ENCODE measurements at regions not wholly inside any gene's neighbourhood (a gene's known extent, or its start where the extent isn't known, plus 50 kb on each side); places are given as distances from the start of the nearest gene placed in this dataset.
"Not testable (repeated sequence)": the region's sequence is repeated elsewhere in the genome, so short reads cannot be mapped to it uniquely, and the experiment has no call there.

GRCh38 chr21:27954543-27955165 lies 987.8 kb upstream of the ADAMTS5 start:
- in situ Hi-C loops (cut with MboI; ENCODE audit: low sequenced_read_pairs, unreplicated experiment): no loop called here
- no peak for DNase-seq (ENCODE audit: low spot score)
- no peak for TF ChIP-seq CTCF (IDR thresholded peaks at IDR 0.05; ENCODE audit: borderline replicate concordance, control extremely low read depth, extremely low read depth, insufficient read depth, missing control alignments)

- in situ Hi-C loops (cut with MboI; ENCODE audit: low sequenced_read_pairs, unreplicated experiment): no loop called here
- no peak for TF ChIP-seq CTCF (IDR thresholded peaks at IDR 0.05; ENCODE audit: borderline replicate concordance, control extremely low read depth, extremely low read depth, insufficient read depth, missing control alignments)
- no peak for DNase-seq (ENCODE audit: low spot score)
These were observed 986.6 kb upstream of the ADAMTS5 start for GRCh38 chr21:27953340-27954045.

- in situ Hi-C loops (cut with MboI; ENCODE audit: low sequenced_read_pairs, unreplicated experiment); DNase-seq (ENCODE audit: low spot score): not testable (repeated sequence)
These were observed 982.2 kb upstream of the ADAMTS5 start for GRCh38 chr21:27949093-27949492.

- in situ Hi-C loops (cut with MboI; ENCODE audit: low sequenced_read_pairs, unreplicated experiment): not testable (repeated sequence)
These were observed 963.4 kb upstream of the ADAMTS5 start for GRCh38 chr21:27930108-27930767.

GRCh38 chr21:27929179-27929578 lies 962.3 kb upstream of the ADAMTS5 start:
- DNase-seq (ENCODE audit: low spot score); in situ Hi-C loops (cut with MboI; ENCODE audit: low sequenced_read_pairs, unreplicated experiment): not testable (repeated sequence)

More at GRCh38 chr21:27930108-27930767, 963.4 kb upstream of the ADAMTS5 start:
- not testable (repeated sequence) for DNase-seq (ENCODE audit: low spot score)

GRCh38 chr21:27928534-27929115 lies 961.7 kb upstream of the ADAMTS5 start:
- DNase-seq (ENCODE audit: low spot score); in situ Hi-C loops (cut with MboI; ENCODE audit: low sequenced_read_pairs, unreplicated experiment): not testable (repeated sequence)

GRCh38 chr21:27921421-27921820 lies 954.5 kb upstream of the ADAMTS5 start:
- DNase-seq (ENCODE audit: low spot score); in situ Hi-C loops (cut with MboI; ENCODE audit: low sequenced_read_pairs, unreplicated experiment): not testable (repeated sequence)

- DNase-seq (ENCODE audit: low spot score); in situ Hi-C loops (cut with MboI; ENCODE audit: low sequenced_read_pairs, unreplicated experiment): not testable (repeated sequence)
These were observed 951.1 kb upstream of the ADAMTS5 start for GRCh38 chr21:27917966-27918365.

GRCh38 chr21:27916326-27916725 lies 949.4 kb upstream of the ADAMTS5 start:
- in situ Hi-C loops (cut with MboI; ENCODE audit: low sequenced_read_pairs, unreplicated experiment): not testable (repeated sequence)

GRCh38 chr21:27912133-27912532 lies 945.2 kb upstream of the ADAMTS5 start:
- in situ Hi-C loops (cut with MboI; ENCODE audit: low sequenced_read_pairs, unreplicated experiment); DNase-seq (ENCODE audit: low spot score): not testable (repeated sequence)

More at GRCh38 chr21:27916326-27916725, 949.4 kb upstream of the ADAMTS5 start:
- DNase-seq (ENCODE audit: low spot score): not testable (repeated sequence)

GRCh38 chr21:27909487-27909886 lies 942.6 kb upstream of the ADAMTS5 start:
- in situ Hi-C loops (cut with MboI; ENCODE audit: low sequenced_read_pairs, unreplicated experiment); DNase-seq (ENCODE audit: low spot score): not testable (repeated sequence)

- DNase-seq (ENCODE audit: low spot score); in situ Hi-C loops (cut with MboI; ENCODE audit: low sequenced_read_pairs, unreplicated experiment): not testable (repeated sequence)
These were observed 941.9 kb upstream of the ADAMTS5 start for GRCh38 chr21:27908816-27909215.

- DNase-seq (ENCODE audit: low spot score); in situ Hi-C loops (cut with MboI; ENCODE audit: low sequenced_read_pairs, unreplicated experiment): not testable (repeated sequence)
These were observed 936.0 kb upstream of the ADAMTS5 start for GRCh38 chr21:27902904-27903303.

- in situ Hi-C loops (cut with MboI; ENCODE audit: low sequenced_read_pairs, unreplicated experiment); DNase-seq (ENCODE audit: low spot score): not testable (repeated sequence)
These were observed 926.7 kb upstream of the ADAMTS5 start for GRCh38 chr21:27893619-27894018.

GRCh38 chr21:27891495-27891894 lies 924.6 kb upstream of the ADAMTS5 start:
- in situ Hi-C loops (cut with MboI; ENCODE audit: low sequenced_read_pairs, unreplicated experiment): not testable (repeated sequence)

More at GRCh38 chr21:27891495-27891894, 924.6 kb upstream of the ADAMTS5 start:
- DNase-seq (ENCODE audit: low spot score): not testable (repeated sequence)
